ENCODE measurements at regions not wholly inside any gene's neighbourhood (a gene's known extent, or its start where the extent isn't known, plus 50 kb on each side); places are given as distances from the start of the nearest gene placed in this dataset.
A peak's percentile ranks its signal among the peaks of the same experiment; 100 is the strongest.

- DNase-seq (ENCODE audit: extremely low spot score): no peak
- TF ChIP-seq ELF4 (IDR thresholded peaks at IDR 0.05) (no peak), TARDBP (IDR thresholded peaks at IDR 0.05) (no peak), FOXK2 (IDR thresholded peaks at IDR 0.05) (no peak), HDGF (IDR thresholded peaks at IDR 0.05; ENCODE audit: borderline replicate concordance) (no peak), L3MBTL2 (conservative IDR thresholded peaks at IDR 0.05) (no peak), FOXA1 (IDR thresholded peaks at IDR 0.05) (no peak), NFRKB (IDR thresholded peaks at IDR 0.05) (no peak), LEF1 (IDR thresholded peaks at IDR 0.05; ENCODE audit: borderline replicate concordance) (no peak), ARNT (IDR thresholded peaks at IDR 0.05) (no peak), FOXM1 (IDR thresholded peaks at IDR 0.05; ENCODE audit: borderline replicate concordance) (no peak), PKNOX1 (IDR thresholded peaks at IDR 0.05) (no peak), CTBP1 (IDR thresholded peaks at IDR 0.05; ENCODE audit: borderline replicate concordance) (no peak), SUZ12 (IDR thresholded peaks at IDR 0.05) (no peak), SP1 (IDR thresholded peaks at IDR 0.05) (no peak), BHLHE40 (IDR thresholded peaks at IDR 0.05; ENCODE audit: borderline replicate concordance) (no peak), ZNF384 (IDR thresholded peaks at IDR 0.05) (no peak)
- CTCF ChIA-PET: no interaction called here
- POLR2A ChIA-PET: no interaction called here
Measured at GRCh38 chr14:85413836-85414526, 116.0 kb upstream of the FLRT2 start.

GRCh38 chr14:85415015-85415712, 114.8 kb upstream of the FLRT2 start:
- CTCF ChIA-PET: no interaction called here
- POLR2A ChIA-PET: no interaction called here
- TF ChIP-seq LEF1 (IDR thresholded peaks at IDR 0.05; ENCODE audit: borderline replicate concordance): no peak
- DNase-seq (ENCODE audit: extremely low spot score): peak; percentile 6

DNA sequence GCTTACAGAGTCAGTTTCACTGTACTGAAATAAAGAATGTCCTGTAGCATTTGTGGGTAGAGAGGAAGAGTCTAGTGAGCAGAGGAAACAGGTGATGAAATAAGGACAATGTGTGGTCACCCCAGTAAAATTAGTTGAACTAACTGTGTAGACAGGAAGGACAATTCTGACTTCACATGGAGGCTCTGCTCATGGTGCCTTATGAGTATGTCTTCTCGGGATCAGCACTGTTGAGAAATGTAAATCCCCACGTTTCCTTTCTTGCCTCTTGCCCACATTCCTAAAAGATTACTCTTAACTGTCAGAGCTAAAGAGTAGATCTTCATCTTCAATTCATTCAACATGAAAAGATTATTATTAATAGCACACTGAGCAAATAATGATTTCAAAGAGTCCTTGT, 113.2 kb upstream of the FLRT2 start:
- DNase-seq (ENCODE audit: extremely low spot score): no peak
- POLR2A ChIA-PET: no interaction called here
- CTCF ChIA-PET: no interaction called here
- TF ChIP-seq HDGF (IDR thresholded peaks at IDR 0.05; ENCODE audit: borderline replicate concordance) (no peak), FOXA1 (IDR thresholded peaks at IDR 0.05) (no peak), SUZ12 (IDR thresholded peaks at IDR 0.05) (no peak), ARNT (IDR thresholded peaks at IDR 0.05) (no peak), PKNOX1 (IDR thresholded peaks at IDR 0.05) (no peak), BHLHE40 (IDR thresholded peaks at IDR 0.05; ENCODE audit: borderline replicate concordance) (no peak), CTBP1 (IDR thresholded peaks at IDR 0.05; ENCODE audit: borderline replicate concordance) (no peak)

DNA sequence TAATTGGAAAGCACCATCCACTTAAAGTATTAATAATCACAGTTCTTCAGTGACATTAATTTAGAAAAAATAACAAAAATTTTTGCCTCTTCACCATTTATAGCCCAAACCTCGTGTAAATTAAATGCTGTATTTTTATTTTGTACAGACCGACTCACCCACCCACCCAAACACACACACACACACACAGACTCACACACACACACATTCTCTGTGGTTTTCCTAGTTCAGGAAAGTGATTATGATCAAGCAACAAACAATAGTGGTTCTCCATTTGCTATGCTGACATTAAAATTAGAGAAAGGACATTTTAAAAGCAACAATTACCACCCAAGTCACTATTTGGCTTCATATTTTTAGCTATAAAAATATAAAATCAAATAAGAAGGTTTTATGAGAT, 112.5 kb upstream of the FLRT2 start:
- ChIA-PET POLR2A (no interaction called here), CTCF (interaction anchor here (0.5 kb wide), 1 partner anchor 1580 kb away, joined by 3 read pairs; no protein-coding TSS in a partner anchor)
- TF ChIP-seq BHLHE40 (IDR thresholded peaks at IDR 0.05; ENCODE audit: borderline replicate concordance) (no peak), PKNOX1 (IDR thresholded peaks at IDR 0.05) (no peak), TARDBP (IDR thresholded peaks at IDR 0.05) (no peak), ARNT (IDR thresholded peaks at IDR 0.05) (no peak), SP1 (IDR thresholded peaks at IDR 0.05) (no peak), SUZ12 (IDR thresholded peaks at IDR 0.05) (no peak)
- no peak for DNase-seq (ENCODE audit: extremely low spot score)

GRCh38 chr14:85418721-85419120, 111.2 kb upstream of the FLRT2 start:
- ChIA-PET CTCF (no interaction called here), POLR2A (no interaction called here)
- TF ChIP-seq PKNOX1 (IDR thresholded peaks at IDR 0.05) (no peak), ELF4 (IDR thresholded peaks at IDR 0.05) (no peak), LEF1 (IDR thresholded peaks at IDR 0.05; ENCODE audit: borderline replicate concordance) (no peak), HDGF (IDR thresholded peaks at IDR 0.05; ENCODE audit: borderline replicate concordance) (no peak), FOXM1 (IDR thresholded peaks at IDR 0.05; ENCODE audit: borderline replicate concordance) (no peak), SUZ12 (IDR thresholded peaks at IDR 0.05) (no peak), ZNF384 (IDR thresholded peaks at IDR 0.05) (no peak), L3MBTL2 (conservative IDR thresholded peaks at IDR 0.05) (no peak), SP1 (IDR thresholded peaks at IDR 0.05) (no peak), FOXA1 (IDR thresholded peaks at IDR 0.05) (no peak)
- no peak for DNase-seq (ENCODE audit: extremely low spot score)

DNA sequence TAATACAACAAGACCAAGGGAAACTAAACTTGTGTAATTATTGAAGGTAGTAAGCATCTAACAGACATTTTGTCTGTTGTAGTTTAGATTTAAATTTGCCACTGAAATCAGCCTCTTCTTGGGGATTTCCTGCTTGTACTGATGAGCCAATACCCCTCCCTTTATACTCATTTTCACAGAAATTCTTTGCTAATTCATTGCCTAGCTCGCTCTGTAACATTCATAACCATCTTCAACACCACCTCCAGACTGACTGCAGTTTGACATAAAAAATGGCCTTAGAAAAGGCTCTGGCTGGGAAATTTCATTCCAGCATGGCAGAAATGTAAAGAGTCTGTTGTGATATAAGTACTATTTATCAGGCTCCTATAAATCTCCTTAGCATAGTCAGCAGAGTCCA, 109.7 kb upstream of the FLRT2 start:
- TF ChIP-seq LEF1 (IDR thresholded peaks at IDR 0.05; ENCODE audit: borderline replicate concordance): no peak
- no peak for TF ChIP-seq NFRKB (IDR thresholded peaks at IDR 0.05)
- TF ChIP-seq L3MBTL2 (conservative IDR thresholded peaks at IDR 0.05): no peak
- no peak for TF ChIP-seq ELF4 (IDR thresholded peaks at IDR 0.05)
- no peak for TF ChIP-seq TARDBP (IDR thresholded peaks at IDR 0.05)
- no peak for TF ChIP-seq ZNF384 (IDR thresholded peaks at IDR 0.05)
- TF ChIP-seq FOXM1 (IDR thresholded peaks at IDR 0.05; ENCODE audit: borderline replicate concordance): no peak
- TF ChIP-seq SP1 (IDR thresholded peaks at IDR 0.05): no peak
- TF ChIP-seq CTBP1 (IDR thresholded peaks at IDR 0.05; ENCODE audit: borderline replicate concordance): no peak
- no peak for TF ChIP-seq SUZ12 (IDR thresholded peaks at IDR 0.05)
- no peak for TF ChIP-seq FOXK2 (IDR thresholded peaks at IDR 0.05)
- TF ChIP-seq FOXA1 (IDR thresholded peaks at IDR 0.05): no peak
- TF ChIP-seq HDGF (IDR thresholded peaks at IDR 0.05; ENCODE audit: borderline replicate concordance): no peak
- TF ChIP-seq BHLHE40 (IDR thresholded peaks at IDR 0.05; ENCODE audit: borderline replicate concordance): no peak
- TF ChIP-seq PKNOX1 (IDR thresholded peaks at IDR 0.05): no peak
- no peak for TF ChIP-seq ARNT (IDR thresholded peaks at IDR 0.05)
- DNase-seq (ENCODE audit: extremely low spot score): no peak
- POLR2A ChIA-PET: no interaction called here
- CTCF ChIA-PET: no interaction called here
